ENCODE measurements at regions not wholly inside any gene's neighbourhood (a gene's known extent, or its start where the extent isn't known, plus 50 kb on each side); places are given as distances from the start of the nearest gene placed in this dataset.

GRCh38 chrX:44439242-44439794, 95.8 kb upstream of the EFHC2 start:
- no peak overlapping the region for H3K27ac ChIP-seq
- no peak for TF ChIP-seq CTCF (IDR thresholded peaks at IDR 0.05)
- TF ChIP-seq ZFX (IDR thresholded peaks at IDR 0.05; ENCODE audit: borderline replicate concordance), result no peak

- H3K27ac ChIP-seq, result no peak overlapping the region
- TF ChIP-seq CTCF (IDR thresholded peaks at IDR 0.05), result no peak
- no peak for TF ChIP-seq ZFX (IDR thresholded peaks at IDR 0.05; ENCODE audit: borderline replicate concordance)
Observed at GRCh38 chrX:44435047-44435446, 91.6 kb upstream of the EFHC2 start.

GRCh38 chrX:44433556-44433955, 90.1 kb upstream of the EFHC2 start:
- TF ChIP-seq ZFX (IDR thresholded peaks at IDR 0.05; ENCODE audit: borderline replicate concordance) (no peak), CTCF (IDR thresholded peaks at IDR 0.05) (no peak)

GRCh38 chrX:44432641-44433040, 89.2 kb upstream of the EFHC2 start:
- no peak for TF ChIP-seq CTCF (IDR thresholded peaks at IDR 0.05)
- H3K27ac ChIP-seq, result no peak overlapping the region

More at GRCh38 chrX:44433556-44433955, 90.1 kb upstream of the EFHC2 start:
- no peak overlapping the region for H3K27ac ChIP-seq

- no peak overlapping the region for H3K27ac ChIP-seq
- TF ChIP-seq CTCF (IDR thresholded peaks at IDR 0.05) (no peak), ZFX (IDR thresholded peaks at IDR 0.05; ENCODE audit: borderline replicate concordance) (no peak)
Observed at GRCh38 chrX:44431194-44431593, 87.7 kb upstream of the EFHC2 start.

- H3K27ac ChIP-seq, result no peak overlapping the region
- TF ChIP-seq ZFX (IDR thresholded peaks at IDR 0.05; ENCODE audit: borderline replicate concordance) (no peak), CTCF (IDR thresholded peaks at IDR 0.05) (no peak)
Observed at GRCh38 chrX:44428989-44429627, 85.6 kb upstream of the EFHC2 start.

- no peak overlapping the region for H3K27ac ChIP-seq
- no peak for TF ChIP-seq CTCF (IDR thresholded peaks at IDR 0.05)
- TF ChIP-seq ZFX (IDR thresholded peaks at IDR 0.05; ENCODE audit: borderline replicate concordance), result no peak
Observed at GRCh38 chrX:44422631-44423030, 79.2 kb upstream of the EFHC2 start.
